HG02678 (cell line): ENCODE measurements at regions not wholly inside any gene's neighbourhood (a gene's known extent, or its start where the extent isn't known, plus 50 kb on each side); places are given as distances from the start of the nearest gene placed in this dataset.

ENCODE experiments used
- ATAC-seq: cut with Tn5 transposase; IDR thresholded peaks from one replicate; pipeline ENCODE4 v1.9.1; 2021; ENCODE audit warnings: mild to moderate bottlenecking, moderate library complexity; ENCODE audit not compliant: unreplicated experiment

DNA sequence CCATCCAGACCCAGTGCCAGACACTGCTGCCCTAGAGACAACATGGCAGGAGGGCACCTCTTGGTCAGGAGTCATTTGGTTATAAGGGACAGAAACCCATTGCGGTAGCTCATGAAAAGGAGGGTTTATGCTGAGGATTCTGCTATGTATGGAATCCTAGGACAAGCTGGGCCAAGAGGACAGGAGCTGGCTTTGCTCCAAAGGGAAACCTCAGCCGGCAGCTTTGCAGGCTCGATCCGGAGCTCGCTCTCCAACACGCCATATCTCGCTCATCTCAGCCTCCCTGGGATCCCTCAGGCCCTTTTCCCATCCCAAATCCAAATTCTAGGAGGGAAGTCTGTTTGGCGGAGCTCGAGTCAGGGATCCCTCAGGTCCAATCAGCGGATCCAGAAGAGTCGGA lies 345.7 kb downstream of the GLRX3 start:
- ATAC-seq: no peak

DNA sequence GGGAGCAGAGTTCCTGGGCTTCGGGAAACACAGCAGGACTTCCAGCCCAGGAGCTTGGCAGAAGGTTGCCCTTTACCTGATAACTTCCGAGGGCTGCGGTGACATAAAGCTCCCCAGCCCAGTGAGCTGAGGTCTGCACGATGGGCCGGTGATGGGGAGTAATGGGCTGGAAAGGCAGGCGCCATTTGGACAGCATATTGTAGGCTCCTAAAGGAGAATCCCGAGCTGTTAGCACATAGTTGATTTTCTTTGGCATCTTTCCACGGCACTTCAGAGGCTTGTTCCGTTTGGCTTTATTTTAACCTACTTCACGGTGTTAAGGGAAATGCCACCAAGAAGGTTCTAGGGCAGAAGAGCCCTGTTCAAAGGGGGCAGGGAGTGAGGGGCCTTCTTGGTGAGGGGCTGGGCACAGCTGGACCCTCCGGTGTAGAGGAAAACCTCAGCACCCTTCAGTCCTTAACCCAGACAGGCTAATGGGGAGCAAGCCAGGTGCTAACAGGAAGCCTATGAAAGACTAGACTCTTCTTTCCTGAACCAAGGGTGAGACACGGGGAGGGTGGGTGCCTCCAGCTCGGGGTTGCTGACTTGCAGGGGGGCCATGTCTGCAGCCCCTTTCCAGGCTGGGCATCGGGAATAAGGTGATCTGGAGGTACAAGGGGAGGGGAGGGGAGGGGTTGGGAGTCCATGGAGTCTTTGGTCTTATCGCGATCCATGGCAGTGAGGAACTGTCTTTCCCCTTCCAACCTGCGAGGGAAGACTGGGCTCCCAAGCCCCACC lies 347.7 kb downstream of the GLRX3 start:
- no peak for ATAC-seq

GRCh38 chr10:130484468-130485180 lies 348.4 kb downstream of the GLRX3 start:
- ATAC-seq: no peak

DNA sequence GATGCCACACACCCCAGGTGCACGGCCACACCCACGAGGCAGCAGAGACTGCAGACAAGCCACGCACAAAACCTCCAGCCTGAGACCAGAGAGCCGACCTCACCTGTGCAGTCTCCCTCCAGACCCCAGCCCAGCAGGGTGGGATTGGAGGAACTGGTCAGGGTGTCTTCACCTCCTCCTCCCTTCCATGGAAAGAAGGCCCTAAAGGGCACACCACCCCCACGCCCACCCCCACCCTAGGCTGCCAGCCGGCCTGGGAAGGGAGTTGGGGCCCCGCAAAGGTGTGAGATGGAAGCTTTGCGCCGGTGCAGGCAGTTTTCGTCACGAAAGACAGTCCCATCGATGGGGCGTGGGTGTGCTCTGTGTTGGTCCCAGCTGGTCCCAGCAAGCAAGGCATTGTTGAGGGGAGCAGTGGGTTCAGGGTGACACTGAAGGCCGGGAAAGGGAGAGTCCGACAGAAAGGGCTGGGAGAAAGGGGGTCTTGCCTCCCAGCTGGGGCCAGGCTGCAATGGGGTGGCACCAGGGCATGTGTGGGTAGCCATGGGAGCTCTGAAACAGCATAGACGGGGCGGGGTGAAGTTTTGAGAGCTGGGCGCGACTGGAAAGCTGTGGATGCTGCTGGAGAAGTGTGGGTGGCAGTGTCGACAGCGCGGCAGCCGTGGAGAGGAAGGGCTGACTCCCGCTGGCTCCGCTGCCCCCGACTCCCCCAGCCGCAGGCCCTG lies 349.2 kb downstream of the GLRX3 start:
- ATAC-seq: no peak

GRCh38 chr10:130485958-130486895 lies 350.0 kb downstream of the GLRX3 start:
- ATAC-seq: no peak

DNA sequence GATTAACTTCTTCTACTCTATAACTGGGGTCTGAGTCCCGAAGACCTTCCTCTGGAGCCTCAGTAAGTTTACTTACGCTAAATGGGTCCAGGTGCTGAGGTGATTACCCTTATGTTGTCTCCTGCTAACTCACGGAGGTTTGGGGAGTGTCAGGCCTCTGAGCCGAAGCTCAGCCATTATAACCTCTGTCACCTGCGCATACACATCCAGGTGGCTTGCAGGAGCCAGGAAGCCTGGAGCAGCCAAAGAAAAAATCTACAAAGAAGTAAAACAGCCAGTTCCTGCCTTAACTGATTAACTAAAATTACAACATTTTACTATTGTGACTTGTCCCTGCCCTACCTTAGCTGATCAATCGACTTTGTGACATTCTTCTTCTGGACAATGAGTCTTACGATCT lies 350.7 kb downstream of the GLRX3 start:
- no peak for ATAC-seq

DNA sequence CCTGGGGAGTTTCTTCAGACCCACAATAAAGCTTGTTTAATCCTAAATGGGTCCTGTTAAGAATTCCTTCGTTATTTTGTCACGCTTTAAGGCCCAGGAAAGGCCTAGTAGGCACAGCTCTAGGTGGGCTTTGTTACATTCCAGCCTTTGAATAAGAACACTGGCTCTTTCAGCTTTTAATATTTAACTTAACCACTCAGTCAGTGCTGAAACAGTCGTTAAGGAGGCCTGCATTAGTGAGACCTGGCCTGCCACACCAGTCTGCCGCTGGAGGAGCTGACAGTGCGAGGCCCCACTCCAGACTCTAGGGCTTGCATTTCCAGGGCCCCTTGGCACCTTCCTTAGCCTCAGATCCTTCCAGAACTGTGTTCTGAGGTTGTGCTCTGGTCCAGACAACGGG lies 351.4 kb downstream of the GLRX3 start:
- ATAC-seq: no peak

DNA sequence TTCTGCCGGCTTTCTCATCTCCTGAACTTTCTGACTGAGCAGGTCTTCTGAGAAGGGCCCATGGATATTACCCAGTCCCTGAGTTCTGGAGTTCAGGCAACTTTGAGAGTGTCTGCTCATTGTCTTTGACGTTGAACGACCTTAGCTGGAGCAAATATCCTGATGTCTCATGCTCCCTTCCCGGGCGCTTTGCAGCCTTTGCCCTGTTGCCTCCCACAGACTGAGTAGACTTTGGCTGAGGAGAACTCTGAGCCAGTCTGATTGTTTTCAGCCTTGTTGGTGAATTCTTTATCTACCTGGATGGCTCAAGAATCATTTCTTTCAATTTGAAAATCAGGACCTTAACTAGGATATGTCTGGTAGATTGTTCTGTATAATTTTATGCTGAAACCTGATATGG lies 353.7 kb downstream of the GLRX3 start:
- ATAC-seq: no peak

DNA sequence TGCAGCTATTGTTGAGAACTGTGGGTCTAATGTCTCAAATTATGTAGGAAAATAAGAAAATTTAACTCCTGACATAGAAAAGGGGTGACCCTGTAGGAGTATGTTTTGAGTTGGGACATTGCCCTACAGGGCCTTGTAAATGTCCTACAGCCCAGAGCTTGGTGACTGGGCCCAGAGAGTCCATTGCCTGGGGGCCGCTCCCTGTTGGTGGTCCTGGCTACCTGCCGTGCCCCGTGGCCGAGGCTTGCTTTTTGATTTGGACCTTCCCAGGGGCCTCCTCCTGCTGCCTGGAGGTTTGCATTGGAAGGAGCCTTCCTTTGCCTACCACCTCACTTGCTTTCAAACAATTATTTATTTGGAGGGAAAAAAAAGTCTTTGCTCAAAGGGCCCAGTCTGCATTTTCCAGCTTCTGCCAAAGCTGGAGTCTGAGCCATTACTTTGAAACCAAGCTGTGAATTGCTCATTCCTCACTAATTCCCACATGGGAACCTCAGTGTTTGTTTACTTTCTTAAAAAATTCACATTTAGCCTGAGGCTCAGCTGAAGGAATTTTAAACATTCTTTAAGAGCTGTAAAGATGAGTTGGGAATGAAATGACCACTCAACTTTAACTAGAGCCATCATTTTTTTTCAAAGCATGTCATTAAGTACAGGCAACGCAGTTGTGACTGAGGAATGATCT lies 355.0 kb downstream of the GLRX3 start:
- no peak for ATAC-seq

DNA sequence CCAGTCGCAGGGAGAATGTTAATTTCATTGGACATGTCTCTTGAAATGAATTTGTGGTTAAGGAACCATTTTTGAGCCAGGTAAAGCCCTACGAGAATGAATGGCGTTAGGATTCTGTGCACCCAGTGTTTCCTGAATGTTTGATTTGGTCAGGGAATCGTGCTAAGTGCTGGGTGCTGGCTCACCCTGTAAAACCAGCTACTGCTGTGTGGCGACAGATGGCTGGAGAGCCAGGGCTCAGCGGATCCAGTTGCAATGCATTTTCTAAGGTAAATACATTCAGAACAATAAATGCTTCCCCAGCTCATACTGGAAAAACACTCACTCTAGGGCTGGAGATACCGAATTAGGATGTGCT lies 355.5 kb downstream of the GLRX3 start:
- ATAC-seq: no peak

GRCh38 chr10:130492266-130492934 lies 356.2 kb downstream of the GLRX3 start:
- ATAC-seq: no peak

GRCh38 chr10:130493021-130493420 lies 356.8 kb downstream of the GLRX3 start:
- ATAC-seq: no peak

GRCh38 chr10:130493446-130494145 lies 357.4 kb downstream of the GLRX3 start:
- no peak for ATAC-seq

DNA sequence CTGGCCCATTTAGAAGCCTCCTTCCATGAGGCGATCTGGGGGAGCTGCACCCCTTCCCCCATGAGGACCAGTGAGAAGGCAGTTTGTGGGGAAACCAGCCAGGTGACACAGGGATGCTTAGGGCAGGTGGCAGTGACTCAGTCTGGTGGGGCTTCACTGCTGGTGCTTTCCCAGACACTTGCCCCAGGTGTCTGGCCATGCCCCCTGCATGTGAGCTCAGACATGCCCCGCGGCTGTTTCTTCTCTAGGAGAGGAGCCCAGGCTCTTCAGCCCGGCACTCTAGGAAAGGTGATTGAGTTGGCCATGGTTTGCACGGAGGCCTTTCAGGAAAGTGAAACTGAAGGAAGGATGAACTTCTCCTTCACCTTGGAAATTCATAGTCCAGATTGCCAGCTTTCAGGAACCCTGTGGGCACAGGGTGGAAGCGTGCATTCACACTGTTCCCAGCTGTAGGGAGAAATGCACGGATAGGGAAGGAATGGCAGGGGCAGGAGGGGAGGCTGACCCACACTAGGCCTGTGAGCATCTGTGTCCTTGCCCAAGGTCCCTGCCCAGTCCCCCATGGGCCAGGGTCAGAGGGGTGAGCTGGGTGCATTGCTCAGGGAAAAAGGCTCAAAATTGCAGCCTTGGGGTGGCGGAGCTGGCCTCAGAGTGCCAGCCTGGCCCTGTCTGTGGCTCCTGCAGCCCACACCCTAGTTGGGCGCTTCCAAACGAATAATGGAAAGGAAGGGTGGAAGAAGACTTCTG lies 359.1 kb downstream of the GLRX3 start:
- no peak for ATAC-seq

DNA sequence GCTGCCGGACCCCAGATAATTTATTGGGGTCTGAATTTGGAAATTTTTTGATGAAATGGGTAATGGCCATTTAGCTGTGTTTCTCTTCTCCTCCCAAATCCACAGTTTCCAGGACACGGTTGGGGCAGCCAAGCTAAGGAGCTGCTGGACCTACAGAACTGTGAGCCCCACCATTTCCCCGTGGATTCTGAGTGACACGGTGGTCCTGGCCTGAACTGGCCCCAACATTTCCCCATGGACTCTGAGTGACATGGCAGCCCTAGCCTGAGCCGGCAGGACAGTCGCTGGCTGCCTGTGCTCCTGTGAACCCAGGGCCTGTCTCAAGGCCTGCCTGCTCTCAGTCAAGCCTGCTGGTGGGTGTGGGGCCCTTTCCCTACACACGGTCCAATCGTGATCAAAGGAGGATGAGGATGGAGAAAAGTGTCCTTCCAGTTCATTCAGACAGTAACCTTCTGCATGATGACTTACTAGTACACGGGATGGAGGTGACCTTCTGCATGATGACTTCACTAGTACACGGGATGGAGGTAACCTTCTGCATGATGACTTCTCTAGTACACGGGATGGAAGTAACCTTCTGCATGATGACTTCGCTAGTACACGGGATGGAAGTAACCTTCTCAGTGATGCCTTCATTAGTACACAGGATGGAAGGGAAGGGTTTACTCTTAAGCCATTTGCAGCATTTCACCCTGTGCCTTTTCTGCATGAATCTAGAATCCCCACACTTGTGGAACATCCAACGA lies 359.9 kb downstream of the GLRX3 start:
- ATAC-seq: no peak

GRCh38 chr10:130497056-130498010 lies 361.1 kb downstream of the GLRX3 start:
- no peak for ATAC-seq

- no peak for ATAC-seq
Measured at GRCh38 chr10:130498042-130498441, 361.9 kb downstream of the GLRX3 start.
